HUDEP-2 (cell line): ENCODE measurements at regions not wholly inside any gene's neighbourhood (a gene's known extent, or its start where the extent isn't known, plus 50 kb on each side); places are given as distances from the start of the nearest gene placed in this dataset.

Experiments used
- DNase-seq, 76 experiments: peaks; one replicate each; lab custom pipeline; 2025; ENCODE audit not compliant: unreplicated experiment in 76 of 76; lab: John Stamatoyannopoulos, UW

GRCh38 chr1:186620566-186621350, 59.5 kb downstream of the PTGS2 start:
- DNase-seq: no peak

GRCh38 chr1:186618401-186619170, 61.6 kb downstream of the PTGS2 start:
- DNase-seq: peak in 3 of 76 experiments; percentile 1 to 2 (median 2)

GRCh38 chr1:186617926-186618325, 62.3 kb downstream of the PTGS2 start:
- DNase-seq: no peak

GRCh38 chr1:186616511-186616910, 63.7 kb downstream of the PTGS2 start:
- no peak for DNase-seq

GRCh38 chr1:186615332-186615731, 64.9 kb downstream of the PTGS2 start:
- DNase-seq: no peak

- no peak for DNase-seq
Measured at GRCh38 chr1:186611156-186611555, 69.1 kb downstream of the PTGS2 start.

- DNase-seq: no peak
Measured at GRCh38 chr1:186609183-186609582, 71.0 kb downstream of the PTGS2 start.

GRCh38 chr1:186605762-186606350, 74.4 kb downstream of the PTGS2 start:
- peak in 17 of 76 experiments; percentile 1 to 54 (median 12) for DNase-seq

GRCh38 chr1:186595969-186596368, 84.3 kb downstream of the PTGS2 start:
- no peak for DNase-seq

- DNase-seq: no peak
Measured at GRCh38 chr1:186578325-186579016, 101.8 kb downstream of the PTGS2 start.

- no peak for DNase-seq
Measured at GRCh38 chr1:186577633-186578032, 102.6 kb downstream of the PTGS2 start.

GRCh38 chr1:186577216-186577615, 103.0 kb downstream of the PTGS2 start:
- no peak for DNase-seq

- no peak for DNase-seq
Measured at GRCh38 chr1:186575348-186575747, 104.9 kb downstream of the PTGS2 start.

- no peak for DNase-seq
Measured at GRCh38 chr1:186574926-186575325, 105.3 kb downstream of the PTGS2 start.

- no peak for DNase-seq
Measured at GRCh38 chr1:186572509-186572908, 107.7 kb downstream of the PTGS2 start.

GRCh38 chr1:186571771-186572170, 108.5 kb downstream of the PTGS2 start:
- no peak for DNase-seq

- no peak for DNase-seq
Measured at GRCh38 chr1:186569856-186570255, 108.9 kb upstream of the PDC start.

GRCh38 chr1:186568221-186568620, 107.3 kb upstream of the PDC start:
- no peak for DNase-seq

- no peak for DNase-seq
Measured at GRCh38 chr1:186566140-186566855, 105.4 kb upstream of the PDC start.

- no peak for DNase-seq
Measured at GRCh38 chr1:186564582-186564981, 103.7 kb upstream of the PDC start.
